ENCODE measurements at regions not wholly inside any gene's neighbourhood (a gene's known extent, or its start where the extent isn't known, plus 50 kb on each side); places are given as distances from the start of the nearest gene placed in this dataset.

DNA sequence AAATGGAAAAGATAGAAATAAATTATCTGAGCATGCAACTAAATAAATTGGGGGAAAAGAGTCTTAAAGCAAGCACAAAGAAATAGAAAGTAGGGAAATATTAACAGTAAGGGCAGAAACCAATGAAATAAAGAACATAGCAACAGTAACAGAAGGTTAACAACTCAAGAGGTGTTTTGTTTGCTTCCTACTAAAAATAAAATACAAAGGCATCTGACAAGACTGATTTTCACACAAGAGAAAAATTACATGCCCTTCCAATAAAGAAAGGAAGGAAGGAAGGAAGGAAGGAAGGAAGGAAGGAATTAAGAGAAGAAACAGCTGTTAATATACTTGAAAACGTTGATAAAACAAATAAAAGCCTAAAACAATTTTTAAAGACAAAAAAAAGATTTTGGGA lies 240.2 kb downstream of the SEC16B start:
- H3K4me3 ChIP-seq (ENCODE audit: low read depth, low read length) = no peak overlapping the region
- TF ChIP-seq MYC (IDR thresholded peaks at IDR 0.05; ENCODE audit: low read depth, low read length) (no peak), POLR2A (IDR thresholded peaks at IDR 0.05; ENCODE audit: extremely low read depth, insufficient read length) (no peak), MAX (IDR thresholded peaks at IDR 0.05; ENCODE audit: low read depth, low read length) (no peak)
- TF ChIP-seq, protein P1, sequence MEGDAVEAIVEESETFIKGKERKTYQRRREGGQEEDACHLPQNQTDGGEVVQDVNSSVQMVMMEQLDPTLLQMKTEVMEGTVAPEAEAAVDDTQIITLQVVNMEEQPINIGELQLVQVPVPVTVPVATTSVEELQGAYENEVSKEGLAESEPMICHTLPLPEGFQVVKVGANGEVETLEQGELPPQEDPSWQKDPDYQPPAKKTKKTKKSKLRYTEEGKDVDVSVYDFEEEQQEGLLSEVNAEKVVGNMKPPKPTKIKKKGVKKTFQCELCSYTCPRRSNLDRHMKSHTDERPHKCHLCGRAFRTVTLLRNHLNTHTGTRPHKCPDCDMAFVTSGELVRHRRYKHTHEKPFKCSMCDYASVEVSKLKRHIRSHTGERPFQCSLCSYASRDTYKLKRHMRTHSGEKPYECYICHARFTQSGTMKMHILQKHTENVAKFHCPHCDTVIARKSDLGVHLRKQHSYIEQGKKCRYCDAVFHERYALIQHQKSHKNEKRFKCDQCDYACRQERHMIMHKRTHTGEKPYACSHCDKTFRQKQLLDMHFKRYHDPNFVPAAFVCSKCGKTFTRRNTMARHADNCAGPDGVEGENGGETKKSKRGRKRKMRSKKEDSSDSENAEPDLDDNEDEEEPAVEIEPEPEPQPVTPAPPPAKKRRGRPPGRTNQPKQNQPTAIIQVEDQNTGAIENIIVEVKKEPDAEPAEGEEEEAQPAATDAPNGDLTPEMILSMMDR (IDR thresholded peaks at IDR 0.05; ENCODE audit: low read depth, low read length) = no peak
- no peak for DNase-seq (ENCODE audit: low read depth)

GRCh38 chr1:177723533-177723932 lies 246.3 kb downstream of the SEC16B start:
- H3K4me3 ChIP-seq (ENCODE audit: low read depth, low read length) = no peak overlapping the region
- DNase-seq (ENCODE audit: low read depth) = no peak
- TF ChIP-seq, protein P1 (IDR thresholded peaks at IDR 0.05; ENCODE audit: low read depth, low read length) = no peak
- TF ChIP-seq MYC (IDR thresholded peaks at IDR 0.05; ENCODE audit: low read depth, low read length) = no peak
- no peak for TF ChIP-seq MAX (IDR thresholded peaks at IDR 0.05; ENCODE audit: low read depth, low read length)
- no peak for TF ChIP-seq POLR2A (IDR thresholded peaks at IDR 0.05; ENCODE audit: extremely low read depth, insufficient read length)

DNA sequence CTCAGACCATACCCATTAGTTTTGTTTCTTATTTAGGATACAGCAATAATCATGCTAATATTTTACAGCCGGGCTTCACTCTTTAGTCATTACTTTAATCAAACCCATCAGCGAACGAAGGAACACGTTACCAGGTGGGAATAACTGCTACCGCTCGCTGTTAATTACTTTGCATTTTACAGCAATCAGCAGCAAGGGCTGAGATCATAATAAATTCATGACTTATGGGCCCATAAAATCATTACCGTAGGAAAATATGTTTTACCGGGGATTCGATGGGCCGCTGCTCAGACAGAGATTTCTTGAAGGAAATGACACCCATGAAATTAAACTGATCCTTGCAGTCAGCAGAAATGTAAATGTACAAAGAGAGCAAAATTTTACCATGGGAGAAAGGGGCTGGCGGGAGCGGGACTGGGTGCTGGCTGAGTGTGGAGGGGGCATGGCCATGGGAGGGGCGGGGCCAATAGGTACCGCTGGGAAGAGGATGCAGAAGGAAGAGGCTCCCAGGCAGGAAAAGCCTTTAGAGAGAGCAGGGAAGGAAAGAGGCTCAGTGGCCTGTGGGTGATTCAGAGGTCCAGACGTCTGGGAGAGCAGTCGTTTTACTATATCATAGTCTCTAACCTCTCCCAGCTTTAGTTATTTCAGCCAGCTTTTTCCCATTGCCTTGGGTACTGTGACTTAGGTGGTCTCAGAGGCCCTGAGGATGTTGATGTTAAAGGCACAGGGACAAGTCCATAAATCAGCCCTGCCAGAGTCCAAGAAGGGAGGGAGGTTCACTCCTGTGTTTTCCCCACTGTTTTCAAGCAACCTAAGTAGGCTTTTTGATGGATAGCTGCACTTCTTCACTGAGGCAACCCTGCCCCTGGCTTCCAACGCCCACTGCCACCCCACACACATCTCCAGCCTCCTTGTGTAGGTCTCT lies 258.9 kb downstream of the SEC16B start:
- no peak for TF ChIP-seq MAX (IDR thresholded peaks at IDR 0.05; ENCODE audit: low read depth, low read length)
- TF ChIP-seq, protein P1 (IDR thresholded peaks at IDR 0.05; ENCODE audit: low read depth, low read length) = no peak
- TF ChIP-seq POLR2A (IDR thresholded peaks at IDR 0.05; ENCODE audit: extremely low read depth, insufficient read length) = no peak
- TF ChIP-seq MYC (IDR thresholded peaks at IDR 0.05; ENCODE audit: low read depth, low read length) = no peak
- H3K4me3 ChIP-seq (ENCODE audit: low read depth, low read length) = no peak overlapping the region
- DNase-seq (ENCODE audit: low read depth) = no peak

GRCh38 chr1:177708406-177708805 lies 261.5 kb downstream of the SEC16B start:
- TF ChIP-seq MAX (IDR thresholded peaks at IDR 0.05; ENCODE audit: low read depth, low read length) (no peak), MYC (IDR thresholded peaks at IDR 0.05; ENCODE audit: low read depth, low read length) (no peak), POLR2A (IDR thresholded peaks at IDR 0.05; ENCODE audit: extremely low read depth, insufficient read length) (no peak)
- TF ChIP-seq, protein P1 (IDR thresholded peaks at IDR 0.05; ENCODE audit: low read depth, low read length) = no peak

GRCh38 chr1:177706977-177707376 lies 262.9 kb downstream of the SEC16B start:
- no peak for TF ChIP-seq MYC (IDR thresholded peaks at IDR 0.05; ENCODE audit: low read depth, low read length)
- no peak for TF ChIP-seq POLR2A (IDR thresholded peaks at IDR 0.05; ENCODE audit: extremely low read depth, insufficient read length)
- TF ChIP-seq MAX (IDR thresholded peaks at IDR 0.05; ENCODE audit: low read depth, low read length) = no peak
- TF ChIP-seq, protein P1 (IDR thresholded peaks at IDR 0.05; ENCODE audit: low read depth, low read length) = no peak
- no peak overlapping the region for H3K4me3 ChIP-seq (ENCODE audit: low read depth, low read length)
- no peak for DNase-seq (ENCODE audit: low read depth)

More at GRCh38 chr1:177708406-177708805, 261.5 kb downstream of the SEC16B start:
- no peak for DNase-seq (ENCODE audit: low read depth)
- H3K4me3 ChIP-seq (ENCODE audit: low read depth, low read length) = no peak overlapping the region
